Heart right ventricle (tissue), 16 donors: ENCODE measurements at regions not wholly inside any gene's neighbourhood (a gene's known extent, or its start where the extent isn't known, plus 50 kb on each side); places are given as distances from the start of the nearest gene placed in this dataset.

Experiments
- ATAC-seq, 8 donors: fragments of 200-7000 bp; cut with Tn5 transposase; one replicate each; pipeline ENCODE4 v1.9.1; 2020; ENCODE audit warnings: mild to moderate bottlenecking in 8 of 8, moderate library complexity in 8 of 8, moderate number of reproducible peaks in 1 of 8
- DNase-seq, 2 donors: peaks; one replicate each; pipeline ENCODE4 v3.0.0-alpha.2; 2020
- H3K27ac ChIP-seq, 10 donors: fragments of 200-600 bp; sonication (generic) in 2 of 10; one replicate each; pipeline versions ENCODE4 v1.5.0 to v1.8.0; 2020 to 2022; ENCODE audit warnings: mild to moderate bottlenecking in 3 of 10
- H3K27me3 ChIP-seq, 7 donors: fragments of 200-600 bp; one replicate each; pipeline ENCODE4 v1.8.0; 2021 to 2022; ENCODE audit warnings: mild to moderate bottlenecking in 2 of 7
- H3K36me3 ChIP-seq, 9 donors: fragments of 200-600 bp; sonication (generic) in 1 of 9; one replicate each; pipeline versions ENCODE4 v1.5.0 to v1.8.0; 2020 to 2022; ENCODE audit warnings: mild to moderate bottlenecking in 2 of 9
- H3K4me1 ChIP-seq, 9 donors: fragments of 200-600 bp; sonication (generic) in 1 of 9; one replicate each; pipeline versions ENCODE4 v1.5.0 to v1.8.0; 2020 to 2022; ENCODE audit warnings: mild to moderate bottlenecking in 4 of 9
- H3K4me3 ChIP-seq, 10 donors: fragments of 200-600 bp; sonication (generic) in 2 of 10; one replicate each; pipeline versions ENCODE4 v1.5.0 to v1.8.0; 2020 to 2022; ENCODE audit warnings: mild to moderate bottlenecking in 7 of 10, moderate library complexity in 2 of 10
- H3K9me3 ChIP-seq, 11 donors: fragments of 200-600 bp in 10 of 11; sonication (generic) in 2 of 11; one replicate each; pipeline versions ENCODE4 v1.5.0 to v1.8.0; 2013 to 2022; ENCODE audit warnings: mild to moderate bottlenecking in 2 of 11, control low read depth in 1 of 11, moderate library complexity in 1 of 11
- WGBS, 2 donors: extraction: QIAGEN DNeasy Blood & Tissue Kit; methylation state at CpG; one replicate each; pipeline ENCODE4 v1.1.7; 2013; ENCODE audit warnings: inconsistent platforms in 1 of 2; 5-methylcytosine and 5-hydroxymethylcytosine counted together
- intact Hi-C, 10 donors: fragments of 100-400 bp; cut with DNase I; formaldehyde crosslinking; loops; one replicate each; pipeline versions ENCODE4 v1.11.1 to v1.14.2; 2022
- TF ChIP-seq, protein P1 (sequence below), 9 donors: fragments of 200-600 bp; sonication (generic) in 2 of 9; IDR thresholded peaks; one replicate each; pipeline versions ENCODE4 v1.5.0 to v1.8.0; 2021 to 2022; ENCODE audit warnings: antibody characterized with exemption in 9 of 9, mild to moderate bottlenecking in 5 of 9, moderate library complexity in 1 of 9
- donor health status: Arrhythmogenic right ventricular cardiomyopathy.
- donor health status: ischemic (EF 13 %, LVEDD 7.1; RV severe dilation, severe dysfunction).
- donor health status: healthy with polysubstance abuse.
- donor health status: DM: no; HTN: yes; CAD: no.
- donor health status: DM: no; HTN: no; CAD: no.
- donor health status: ischemic (EF 25% LVEDD 6.9; RV normal size, moderate dysfunction).
- donor health status: ischemic (EF 25% LVEDD 5.7; RV mildly dilated, moderate dysfunction).
- donor health status: healthy.
- donor health status: DM: yes; HTN: yes; CAD: no.
- donor health status: Ischemic cardiomyopathy.
- donor health status: ischemic (EF 35%, LVEDD 5.7; RV mildly dilated, moderate dysfunction).
- donor health status: nonischemic (EF 11% LVEDD 7.7; RV severe dilation, severe dysfunction).
- donor health status: DM: yes; HTN: yes; CAD: no.
- donor health status: PGD.
- donor health status: ischemic (EF 29% LVEDD 5.4; RV normal size, mild dysfunction).
- donor health status: nonischemic (EF 23%, LVEDD 6.1; RV moderate dilation, normal function).

DNA sequence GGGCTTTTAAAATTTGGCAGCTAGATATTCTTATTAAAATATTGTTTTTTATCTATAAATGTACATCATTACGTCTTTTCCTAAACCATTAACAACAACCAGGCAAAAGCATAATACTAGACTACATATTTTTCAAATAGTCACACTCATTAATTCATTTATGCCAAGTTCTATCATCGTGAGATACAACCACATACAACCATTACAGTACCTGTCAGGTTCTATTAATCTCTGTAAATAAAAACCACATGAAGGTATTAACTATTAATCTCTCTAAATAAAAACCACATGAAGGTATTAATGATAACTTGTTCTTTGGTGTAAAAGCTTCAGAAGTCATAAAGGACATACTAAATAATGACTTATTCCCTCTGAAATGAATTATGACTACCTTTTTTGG is 432.7 kb downstream of the TMX3 start:
- ATAC-seq (no peak), DNase-seq (no peak)
- H3K27me3 ChIP-seq: no peaks in the 10 kb centered on the region
- H3K27ac ChIP-seq: no peak overlapping the region
- WGBS, 2 donors: 76 to 80% methylated on average over 2 of the region's 2 CpGs
- TF ChIP-seq, protein P1, sequence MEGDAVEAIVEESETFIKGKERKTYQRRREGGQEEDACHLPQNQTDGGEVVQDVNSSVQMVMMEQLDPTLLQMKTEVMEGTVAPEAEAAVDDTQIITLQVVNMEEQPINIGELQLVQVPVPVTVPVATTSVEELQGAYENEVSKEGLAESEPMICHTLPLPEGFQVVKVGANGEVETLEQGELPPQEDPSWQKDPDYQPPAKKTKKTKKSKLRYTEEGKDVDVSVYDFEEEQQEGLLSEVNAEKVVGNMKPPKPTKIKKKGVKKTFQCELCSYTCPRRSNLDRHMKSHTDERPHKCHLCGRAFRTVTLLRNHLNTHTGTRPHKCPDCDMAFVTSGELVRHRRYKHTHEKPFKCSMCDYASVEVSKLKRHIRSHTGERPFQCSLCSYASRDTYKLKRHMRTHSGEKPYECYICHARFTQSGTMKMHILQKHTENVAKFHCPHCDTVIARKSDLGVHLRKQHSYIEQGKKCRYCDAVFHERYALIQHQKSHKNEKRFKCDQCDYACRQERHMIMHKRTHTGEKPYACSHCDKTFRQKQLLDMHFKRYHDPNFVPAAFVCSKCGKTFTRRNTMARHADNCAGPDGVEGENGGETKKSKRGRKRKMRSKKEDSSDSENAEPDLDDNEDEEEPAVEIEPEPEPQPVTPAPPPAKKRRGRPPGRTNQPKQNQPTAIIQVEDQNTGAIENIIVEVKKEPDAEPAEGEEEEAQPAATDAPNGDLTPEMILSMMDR (IDR thresholded peaks at IDR 0.05): no peak
- no peaks in the 10 kb centered on the region for H3K36me3 ChIP-seq
- H3K4me3 ChIP-seq: no peak overlapping the region
- intact Hi-C loops: no loop called here
- no peaks in the 10 kb centered on the region for H3K4me1 ChIP-seq
- H3K9me3 ChIP-seq: no peaks in the 10 kb centered on the region

DNA sequence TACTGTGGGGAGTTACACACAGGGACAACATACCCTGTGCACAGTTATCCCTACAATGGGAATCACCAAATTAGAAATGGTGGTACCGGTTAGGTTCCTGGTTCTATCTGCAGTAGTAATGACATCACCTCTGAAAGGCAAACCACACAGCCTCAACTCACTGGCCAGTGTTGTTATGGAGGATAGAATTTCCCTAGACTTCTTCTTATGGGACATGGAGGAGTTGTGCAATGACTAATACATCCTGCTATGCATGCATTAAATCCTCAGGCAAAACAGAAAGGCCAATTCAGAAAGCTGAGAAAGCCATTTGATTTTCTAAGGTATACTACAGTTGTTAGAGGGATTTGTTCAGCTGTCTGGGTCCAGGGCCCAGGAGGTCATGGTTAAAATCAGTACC is 439.3 kb downstream of the TMX3 start:
- intact Hi-C loops: no loop called here
- no peaks in the 10 kb centered on the region for H3K4me1 ChIP-seq
- DNase-seq (no peak), ATAC-seq (no peak)
- no peak overlapping the region for H3K27ac ChIP-seq
- H3K36me3 ChIP-seq: no peaks in the 10 kb centered on the region
- H3K4me3 ChIP-seq: no peak overlapping the region
- H3K9me3 ChIP-seq: no peaks in the 10 kb centered on the region
- H3K27me3 ChIP-seq: no peaks in the 10 kb centered on the region
- WGBS, 2 donors: 67 to 87% methylated on average over 1 of the region's 1 CpG
- TF ChIP-seq, protein P1 (IDR thresholded peaks at IDR 0.05): no peak

GRCh38 chr18:68270017-68270416 is 444.9 kb downstream of the TMX3 start:
- Histone ChIP-seq H3K27me3 (no peaks in the 10 kb centered on the region), H3K4me3 (no peak overlapping the region), H3K9me3 (no peaks in the 10 kb centered on the region), H3K36me3 (no peaks in the 10 kb centered on the region), H3K4me1 (no peaks in the 10 kb centered on the region), H3K27ac (no peak overlapping the region)
- intact Hi-C loops: no loop called here
- TF ChIP-seq, protein P1 (IDR thresholded peaks at IDR 0.05): no peak
- 71 to 78% methylated on average over 3 of the region's 3 CpGs for WGBS, 2 donors
- ATAC-seq: no peak
- no peak for DNase-seq

GRCh38 chr18:68267583-68267982 is 447.3 kb downstream of the TMX3 start:
- H3K9me3 ChIP-seq: no peaks in the 10 kb centered on the region
- no peaks in the 10 kb centered on the region for H3K27me3 ChIP-seq

More at GRCh38 chr18:68267583-68267982, 447.3 kb downstream of the TMX3 start:
- TF ChIP-seq, protein P1 (IDR thresholded peaks at IDR 0.05): no peak
- intact Hi-C loops: no loop called here
- Histone ChIP-seq H3K4me3 (no peak overlapping the region), H3K27ac (no peak overlapping the region), H3K36me3 (no peaks in the 10 kb centered on the region), H3K4me1 (no peaks in the 10 kb centered on the region)
- no peak for ATAC-seq
- DNase-seq: no peak
